HUES64 (cell line): ENCODE measurements at regions not wholly inside any gene's neighbourhood (a gene's known extent, or its start where the extent isn't known, plus 50 kb on each side); places are given as distances from the start of the nearest gene placed in this dataset.
"Not testable (repeated sequence)": the region's sequence is repeated elsewhere in the genome, so short reads cannot be mapped to it uniquely, and the experiment has no call there.

ENCODE experiments used
- H3K27ac ChIP-seq: 2 replicates; pipeline ENCODE4 v1.7.0; 2013; ENCODE audit warnings: low read depth, low read length, inconsistent platforms
- H3K27me3 ChIP-seq: 2 replicates; pipeline ENCODE4 v1.6.1; 2013; ENCODE audit warnings: mild to moderate bottlenecking, low read length; ENCODE audit not compliant: insufficient read depth
- H3K36me3 ChIP-seq: 2 replicates; pipeline ENCODE4 v1.6.1; 2013; ENCODE audit warnings: mild to moderate bottlenecking, low read length; ENCODE audit not compliant: insufficient read depth
- H3K4me1 ChIP-seq: 2 replicates; pipeline ENCODE4 v1.6.1; 2013; ENCODE audit warnings: mild to moderate bottlenecking, low read length, moderate library complexity; ENCODE audit not compliant: insufficient read depth
- H3K4me3 ChIP-seq: 2 replicates; pipeline ENCODE4 v1.5.1; 2013; ENCODE audit warnings: mild to moderate bottlenecking, low read length, moderate library complexity
- H3K9ac ChIP-seq: 2 replicates; pipeline ENCODE4 v1.6.1; 2013; ENCODE audit warnings: mild to moderate bottlenecking, low read depth, low read length
- H3K9me3 ChIP-seq: 2 replicates; pipeline ENCODE4 v1.6.1; 2013; ENCODE audit warnings: low read depth, low read length; ENCODE audit not compliant: insufficient read depth
- WGBS: fragments of 150-250, 120-280 bp; methylation state at CpG from one replicate; pipeline ENCODE4 v1.1.7; 2013; ENCODE audit warnings: missing lambda C conversion rate; 5-methylcytosine and 5-hydroxymethylcytosine counted together

DNA sequence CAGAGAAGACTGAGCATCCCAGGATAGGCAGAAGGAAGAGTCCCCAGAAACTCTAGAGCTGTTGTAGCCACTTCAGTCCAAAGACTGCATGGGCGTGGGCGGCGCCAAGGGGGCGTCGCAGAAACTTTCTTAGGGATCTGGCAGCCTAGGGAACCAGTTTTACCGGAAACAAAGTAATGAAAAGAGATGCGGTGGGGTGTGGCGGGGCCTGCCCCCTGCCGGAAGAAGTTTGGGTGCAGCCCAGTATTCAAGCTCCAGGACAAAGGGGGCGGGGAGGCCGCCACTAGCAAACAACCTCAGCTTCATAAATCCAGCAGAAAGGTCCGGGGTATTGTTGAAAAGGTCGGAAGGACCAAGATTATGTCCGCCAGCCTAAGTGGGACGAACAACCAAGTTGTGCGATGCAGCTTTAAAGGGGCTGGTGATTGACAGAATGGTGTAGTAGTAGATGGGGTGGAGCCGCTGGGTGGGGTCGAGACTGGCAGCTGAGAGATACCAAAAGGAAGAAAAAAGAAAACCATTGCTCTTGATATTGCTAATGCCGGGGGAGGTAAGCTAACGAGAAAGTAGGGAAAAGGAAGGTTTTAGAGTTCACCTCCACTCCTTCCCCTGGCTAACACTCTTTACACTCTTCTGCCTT, 190.5 kb downstream of the RRAGB start:
- H3K27ac ChIP-seq, result peak overlapping the region; percentile 64; the same call in 1 of the 2 replicates
- peak overlapping the region; percentile 85 for H3K4me3 ChIP-seq
- H3K36me3 ChIP-seq, result no peaks in the 10 kb centered on the region
- no peaks in the 10 kb centered on the region for H3K27me3 ChIP-seq
- H3K9ac ChIP-seq, result peak overlapping the region; percentile 69
- WGBS, result 2% methylated on average over 18 of the region's 20 CpGs
- H3K4me1 ChIP-seq, result peaks cover 21% of the 10 kb centered on the region; the same call in 1 of the 2 replicates
- no peaks in the 10 kb centered on the region for H3K9me3 ChIP-seq

DNA sequence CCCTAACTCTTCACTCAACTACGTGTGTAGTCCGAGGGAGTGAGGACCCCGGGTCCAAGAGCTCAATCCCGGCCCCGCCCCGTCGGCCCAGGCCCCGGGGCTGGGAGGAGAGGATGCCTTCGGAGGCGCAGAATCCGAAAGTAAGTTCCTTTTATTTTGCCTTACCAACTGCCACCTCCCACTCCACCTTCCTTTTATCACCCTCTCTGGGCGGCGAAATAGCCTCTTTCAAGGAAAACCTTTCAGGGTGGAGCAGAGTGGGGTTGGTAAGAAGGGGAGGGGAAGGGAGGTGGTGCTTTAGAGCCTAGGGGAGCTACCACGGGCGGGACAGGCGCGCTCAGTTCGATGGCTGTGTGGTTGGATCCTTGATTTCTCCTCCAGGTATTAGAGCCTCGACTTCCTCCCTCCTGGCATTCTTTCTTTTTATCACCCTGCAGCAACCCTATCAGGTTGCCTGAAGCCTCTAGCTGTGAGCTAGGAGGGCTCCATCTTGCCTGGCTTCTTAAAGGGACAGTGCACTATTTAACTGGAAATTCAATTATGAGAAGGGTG, 191.2 kb downstream of the RRAGB start:
- H3K27ac ChIP-seq, result peak overlapping the region; percentile 64
- WGBS, result 1% methylated on average over 12 of the region's 19 CpGs
- H3K36me3 ChIP-seq, result no peaks in the 10 kb centered on the region
- no peaks in the 10 kb centered on the region for H3K9me3 ChIP-seq
- peak overlapping the region; percentile 69 for H3K9ac ChIP-seq
- no peaks in the 10 kb centered on the region for H3K27me3 ChIP-seq
- H3K4me3 ChIP-seq, result peak overlapping the region; percentile 85
- peaks cover 21% of the 10 kb centered on the region; the same call in 1 of the 2 replicates for H3K4me1 ChIP-seq

DNA sequence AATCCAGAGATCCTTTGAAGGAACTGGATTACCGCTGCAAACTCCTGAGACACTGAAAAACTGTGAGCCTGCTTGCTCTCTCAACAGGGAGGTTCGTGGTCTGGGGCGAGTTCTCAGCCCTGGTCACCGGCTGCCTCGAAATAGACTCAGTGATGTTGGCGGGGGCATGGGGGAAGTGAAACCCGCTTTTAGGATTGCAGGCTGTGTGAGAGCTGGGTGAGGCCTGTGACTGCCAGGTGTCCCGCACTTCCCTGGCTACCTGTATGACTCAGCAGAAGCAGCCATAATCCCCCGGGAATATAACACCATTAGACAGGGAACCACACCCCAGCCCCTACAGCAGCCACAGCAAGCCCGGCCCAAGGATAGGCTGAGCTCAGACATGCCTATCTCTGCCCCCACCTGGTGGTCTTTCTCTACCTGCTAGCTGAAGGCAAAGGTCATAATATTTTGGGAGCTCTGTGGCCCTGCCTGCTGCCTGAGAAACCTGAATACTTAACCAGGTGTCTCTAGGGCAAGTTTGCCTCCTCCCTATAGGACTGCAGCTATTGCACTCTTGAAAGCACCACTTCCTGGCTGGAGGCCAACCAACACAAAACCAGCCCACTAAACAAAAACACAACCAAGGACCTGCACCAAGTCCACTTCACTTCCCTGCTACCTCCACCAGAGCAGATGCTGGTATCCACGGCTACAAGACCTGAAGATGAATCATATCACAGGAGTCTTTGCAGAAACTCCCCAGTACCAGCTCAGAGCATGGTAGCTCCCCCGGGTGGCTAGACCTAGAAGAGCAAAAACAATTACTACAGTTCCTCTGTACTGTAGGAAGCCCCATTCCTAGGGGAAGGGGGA, 202.0 kb downstream of the RRAGB start:
- no peaks in the 10 kb centered on the region for H3K4me1 ChIP-seq
- no peaks in the 10 kb centered on the region for H3K9me3 ChIP-seq
- no peaks in the 10 kb centered on the region for H3K27me3 ChIP-seq
- no peak overlapping the region for H3K27ac ChIP-seq
- 80% methylated on average over 12 of the region's 12 CpGs for WGBS
- no peak overlapping the region for H3K4me3 ChIP-seq
- H3K36me3 ChIP-seq, result no peaks in the 10 kb centered on the region
- no peak overlapping the region for H3K9ac ChIP-seq

DNA sequence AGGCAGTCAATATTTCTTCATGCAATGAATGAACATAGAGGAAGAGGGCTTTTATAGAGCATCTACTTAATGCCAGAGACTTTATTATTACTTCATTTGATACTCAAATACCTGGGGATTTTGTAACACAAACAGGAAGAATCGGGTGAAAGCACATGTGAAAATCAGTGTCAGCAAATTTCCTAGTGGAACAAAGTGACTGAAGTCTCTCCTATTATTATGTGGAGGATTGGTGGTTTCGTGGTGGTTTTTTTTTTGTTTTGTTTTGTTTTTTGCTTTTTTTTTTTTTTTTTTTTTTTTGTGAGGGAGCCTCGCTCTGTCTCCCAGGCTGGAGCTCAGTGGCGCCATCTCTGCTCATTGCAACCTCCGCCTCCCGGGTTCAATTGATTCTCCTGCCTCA, 207.0 kb downstream of the RRAGB start:
- H3K27me3 ChIP-seq, result no peaks in the 10 kb centered on the region
- H3K4me1 ChIP-seq, result no peaks in the 10 kb centered on the region
- no peaks in the 10 kb centered on the region for H3K9me3 ChIP-seq
- H3K27ac ChIP-seq, result no peak overlapping the region
- H3K9ac ChIP-seq, result no peak overlapping the region
- H3K4me3 ChIP-seq, result no peak overlapping the region
- no peaks in the 10 kb centered on the region for H3K36me3 ChIP-seq
- 86% methylated on average over 5 of the region's 6 CpGs for WGBS

DNA sequence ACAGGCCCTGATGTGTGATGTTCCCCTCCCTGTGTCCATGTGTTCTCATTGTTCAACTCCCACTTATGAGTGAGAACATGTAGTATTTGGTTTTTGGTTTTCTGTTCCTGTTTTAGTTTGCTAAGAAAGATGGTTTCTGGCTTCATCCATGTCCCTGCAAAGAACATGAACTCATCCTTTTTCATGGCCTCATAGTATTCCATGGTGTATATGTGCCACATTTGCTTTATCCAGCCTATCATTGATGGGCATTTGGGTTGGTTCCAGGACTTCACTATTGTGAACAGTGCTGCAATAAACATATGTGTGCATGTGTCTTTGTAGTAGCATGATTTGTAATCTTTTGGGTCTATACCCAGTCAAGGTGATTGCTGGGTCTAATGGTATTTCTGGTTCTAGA, 211.0 kb downstream of the RRAGB start:
- not testable (repeated sequence) for H3K9me3 ChIP-seq, H3K4me1 ChIP-seq, H3K27ac ChIP-seq, H3K27me3 ChIP-seq, H3K9ac ChIP-seq, H3K36me3 ChIP-seq, H3K4me3 ChIP-seq
